NOMO-1 (cell line): ENCODE measurements at regions not wholly inside any gene's neighbourhood (a gene's known extent, or its start where the extent isn't known, plus 50 kb on each side); places are given as distances from the start of the nearest gene placed in this dataset.
"Not testable (repeated sequence)": the region's sequence is repeated elsewhere in the genome, so short reads cannot be mapped to it uniquely, and the experiment has no call there.

Experiments
- DNase-seq, 2 experiments: peaks; one replicate each; lab custom pipeline; 2025; ENCODE audit not compliant: unreplicated experiment in 2 of 2; lab: John Stamatoyannopoulos, UW

GRCh38 chr7:25727446-25727845, 424.6 kb upstream of the NFE2L3 start:
- DNase-seq, result no peak

GRCh38 chr7:25727876-25728275, 424.1 kb upstream of the NFE2L3 start:
- no peak for DNase-seq

DNA sequence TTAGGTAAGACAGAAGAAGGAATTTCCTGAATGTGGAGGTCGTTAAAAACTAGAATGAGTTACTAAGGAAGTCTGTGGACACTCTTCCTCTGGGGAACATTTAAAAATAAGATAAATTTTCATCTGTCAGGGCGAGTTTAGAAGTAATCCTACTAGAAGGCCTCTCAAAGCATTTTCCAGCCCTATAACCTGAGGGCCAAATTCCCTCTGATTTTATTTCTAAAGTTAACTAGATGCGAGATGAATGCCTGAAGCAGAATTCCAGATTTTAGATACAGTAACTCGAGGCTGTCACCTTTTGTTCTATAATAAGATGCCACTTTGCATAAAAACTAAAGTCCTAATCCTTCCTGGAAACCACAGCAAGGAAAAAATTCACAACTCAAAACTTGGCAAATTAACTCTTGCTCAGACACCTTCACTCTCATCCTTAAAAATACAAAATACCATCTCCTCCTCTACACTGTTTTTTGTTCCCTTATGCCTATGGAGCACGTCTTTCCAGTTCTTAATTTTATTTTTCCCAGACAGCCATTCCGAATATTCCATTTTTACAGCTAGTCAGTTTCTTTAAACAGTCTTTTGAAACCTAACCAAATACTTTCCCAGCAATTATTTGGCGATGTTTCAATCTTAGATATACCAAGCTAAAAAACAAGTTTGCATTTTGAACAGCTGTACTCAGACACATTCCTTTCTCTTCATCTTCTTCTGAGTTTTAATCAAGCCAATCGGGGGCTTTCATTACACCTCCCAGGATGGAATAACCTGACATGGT, 420.7 kb upstream of the NFE2L3 start:
- no peak for DNase-seq

GRCh38 chr7:25731846-25732245, 420.2 kb upstream of the NFE2L3 start:
- DNase-seq, result no peak

GRCh38 chr7:25732766-25733217, 419.2 kb upstream of the NFE2L3 start:
- DNase-seq, result no peak

GRCh38 chr7:25735674-25736242, 416.2 kb upstream of the NFE2L3 start:
- no peak for DNase-seq

DNA sequence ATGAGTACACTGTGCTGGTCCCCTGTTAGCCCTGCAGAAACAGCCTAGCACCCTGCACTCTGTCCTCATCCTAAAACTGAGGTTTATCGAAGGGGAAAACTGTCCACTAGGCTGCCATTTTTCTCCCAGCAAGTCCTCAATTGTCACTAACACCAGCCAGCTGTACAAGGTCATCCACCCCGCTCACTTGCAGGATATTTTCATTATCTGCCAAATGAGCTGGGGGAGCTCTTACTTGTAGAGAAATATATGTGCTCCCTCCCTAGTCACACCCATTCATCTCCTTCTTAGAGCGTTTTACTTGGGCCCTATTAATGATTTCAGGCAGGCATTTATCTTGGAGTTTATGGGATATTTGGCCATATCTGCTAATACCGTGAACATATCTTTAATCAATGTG, 413.5 kb upstream of the NFE2L3 start:
- no peak for DNase-seq

- no peak for DNase-seq
Observed at GRCh38 chr7:25739143-25739542, 412.9 kb upstream of the NFE2L3 start.

GRCh38 chr7:25742316-25742715, 409.7 kb upstream of the NFE2L3 start:
- no peak for DNase-seq

- not testable (repeated sequence) for DNase-seq
Observed at GRCh38 chr7:25743670-25744451, 408.1 kb upstream of the NFE2L3 start.

DNA sequence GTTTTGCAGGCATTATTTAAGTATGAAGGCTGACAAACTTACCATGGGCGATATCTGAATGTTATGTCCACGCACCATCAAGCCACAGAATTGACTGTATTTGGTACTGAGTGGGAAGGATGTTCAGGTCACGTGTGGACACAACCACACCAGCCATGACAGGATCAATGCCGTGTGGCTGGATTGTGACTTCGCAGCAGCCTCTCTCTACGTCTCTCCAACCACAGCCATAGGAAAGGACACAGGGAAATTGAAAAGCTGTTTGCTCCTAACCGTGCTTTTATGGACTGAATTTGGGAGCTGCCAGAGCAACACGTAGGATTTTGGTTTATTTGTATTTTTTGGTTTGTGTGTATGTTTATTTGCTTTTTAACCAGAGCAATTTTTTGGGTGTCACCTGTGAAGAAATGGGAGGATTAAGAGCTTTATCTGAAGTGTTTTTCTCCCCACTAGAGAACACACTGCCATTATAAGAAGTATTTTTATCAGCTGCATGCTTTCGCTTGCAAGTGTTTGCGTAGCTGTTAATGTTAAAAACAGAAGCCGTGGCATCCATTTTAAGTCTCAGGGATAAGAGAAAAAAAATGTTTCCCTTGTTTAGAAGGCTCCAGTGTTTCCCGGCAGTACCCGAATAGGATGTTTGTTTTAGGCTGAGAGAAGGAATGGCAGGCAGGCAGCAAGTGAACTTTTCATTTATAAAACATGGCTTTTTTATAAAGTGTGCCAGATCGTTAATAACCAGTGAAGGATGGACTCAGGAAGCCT, 401.1 kb upstream of the NFE2L3 start:
- no peak for DNase-seq

DNA sequence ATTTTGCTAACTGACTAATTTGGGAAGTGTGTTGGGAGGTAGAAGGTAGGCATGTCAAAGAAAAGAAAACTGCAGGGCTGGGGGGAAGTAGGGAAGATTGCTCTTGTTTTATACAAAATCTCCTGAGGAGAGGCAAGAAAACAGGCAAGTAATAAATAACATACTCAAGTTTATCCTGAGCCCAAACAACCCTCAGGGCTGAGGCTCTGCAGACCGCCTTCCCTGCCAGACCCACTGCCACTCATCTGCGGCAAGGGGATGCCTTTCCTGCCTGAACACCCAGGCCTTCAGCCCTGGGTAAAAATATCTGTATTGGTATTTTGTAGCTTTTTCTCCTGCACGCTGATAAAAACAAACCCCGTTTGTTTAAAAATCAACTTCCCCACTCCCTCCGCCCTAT, 399.8 kb upstream of the NFE2L3 start:
- no peak for DNase-seq

DNA sequence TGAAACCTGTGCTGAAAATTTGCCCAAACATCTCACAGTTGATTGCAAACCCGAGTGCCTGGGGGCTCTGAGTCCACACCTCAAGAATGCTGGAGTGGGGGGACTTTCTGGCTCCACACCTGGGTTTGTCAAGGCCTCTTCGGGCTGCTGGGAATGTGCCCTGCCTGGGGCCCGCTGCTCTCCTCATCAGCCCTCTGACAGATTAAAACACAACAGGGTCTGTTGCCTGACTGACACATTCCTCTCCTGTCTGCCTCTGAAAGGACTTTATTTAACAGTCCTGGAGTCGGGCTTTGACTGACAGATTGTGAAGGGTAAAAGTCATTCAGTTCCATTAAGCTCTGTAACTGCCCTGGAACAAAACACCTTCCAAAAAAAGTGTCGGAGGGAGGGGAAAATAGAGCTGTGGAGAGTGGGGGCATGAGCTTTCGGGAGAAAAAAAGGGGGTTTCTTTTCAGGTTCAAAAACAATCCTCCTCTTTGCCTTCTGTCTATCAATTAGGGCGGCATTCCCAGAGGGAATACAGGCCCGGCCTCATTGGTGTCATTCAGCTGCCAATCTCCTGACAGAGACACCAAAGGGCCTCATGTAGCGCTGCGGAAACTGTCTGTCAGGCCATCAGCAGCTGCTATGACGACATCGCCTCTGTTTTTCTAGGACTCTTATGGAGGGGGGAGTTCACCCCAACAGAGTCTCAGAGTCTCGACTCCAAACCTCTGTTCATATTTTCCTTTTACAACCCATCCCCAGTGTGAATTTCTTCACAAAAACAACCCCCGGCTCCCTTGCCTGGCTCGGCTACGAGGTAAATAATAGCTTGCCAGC, 398.8 kb upstream of the NFE2L3 start:
- DNase-seq, result no peak

- DNase-seq, result no peak
Observed at GRCh38 chr7:25753837-25754236, 398.2 kb upstream of the NFE2L3 start.

DNA sequence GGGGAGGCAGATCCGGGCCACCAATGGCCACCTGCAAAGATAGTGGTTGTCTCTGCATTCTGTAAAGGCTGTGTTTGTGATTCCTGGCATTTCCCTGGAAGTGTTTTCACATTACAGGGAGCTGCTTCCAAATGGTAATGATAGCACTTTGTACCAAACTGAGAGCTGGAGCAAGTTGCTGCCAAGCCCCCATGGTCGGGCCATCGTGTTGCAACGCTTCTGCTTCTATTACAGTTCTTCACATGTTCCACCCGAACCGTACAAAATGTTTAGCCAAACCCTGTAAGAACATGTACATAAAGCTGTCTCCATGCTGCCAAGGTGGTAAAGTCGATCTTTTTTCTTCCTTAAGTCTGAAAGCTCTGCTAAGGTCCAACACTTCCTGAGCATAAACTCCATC, 397.7 kb upstream of the NFE2L3 start:
- no peak for DNase-seq

DNA sequence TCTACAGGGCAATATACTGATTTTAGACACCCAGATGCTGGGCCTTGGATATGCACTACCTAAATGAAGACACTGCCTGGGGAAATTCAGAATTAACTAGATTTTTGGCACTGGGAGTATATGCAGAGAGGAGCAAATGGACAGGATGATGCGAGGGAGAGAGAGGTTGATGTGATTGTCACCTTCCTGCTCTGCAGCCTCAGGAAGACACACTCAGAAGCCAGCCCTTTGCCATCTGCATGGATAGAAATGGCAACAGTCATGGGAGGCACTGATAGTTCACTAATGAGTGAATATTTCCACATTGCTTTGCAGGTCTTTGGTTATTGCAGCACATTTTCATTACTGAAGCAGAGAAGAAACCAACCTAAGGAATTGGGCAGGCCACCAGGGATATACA, 397.2 kb upstream of the NFE2L3 start:
- no peak for DNase-seq

GRCh38 chr7:25756601-25757000, 395.4 kb upstream of the NFE2L3 start:
- no peak for DNase-seq

DNA sequence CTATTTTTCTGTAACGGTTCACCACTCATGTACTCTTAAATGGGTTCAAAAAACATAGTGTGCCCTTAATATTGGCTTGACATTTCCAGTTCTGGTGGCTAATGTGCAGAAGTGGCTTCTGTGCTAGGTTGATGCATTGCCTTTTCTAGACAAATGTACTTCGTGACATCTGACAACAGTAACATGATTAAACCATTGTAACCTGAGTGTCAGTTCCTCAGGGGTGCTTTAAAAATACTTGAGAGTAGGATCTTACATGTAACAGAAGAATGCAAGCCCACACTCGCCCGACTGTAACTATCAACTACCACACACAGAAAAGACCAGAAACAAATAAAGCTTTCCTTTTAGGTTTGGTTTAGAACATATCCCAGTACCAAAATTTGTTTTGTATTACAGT, 393.4 kb upstream of the NFE2L3 start:
- no peak for DNase-seq

GRCh38 chr7:25759286-25759685, 392.7 kb upstream of the NFE2L3 start:
- no peak for DNase-seq

GRCh38 chr7:25759748-25760147, 392.2 kb upstream of the NFE2L3 start:
- no peak for DNase-seq
